ENCODE measurements at regions not wholly inside any gene's neighbourhood (a gene's known extent, or its start where the extent isn't known, plus 50 kb on each side); places are given as distances from the start of the nearest gene placed in this dataset.

DNA sequence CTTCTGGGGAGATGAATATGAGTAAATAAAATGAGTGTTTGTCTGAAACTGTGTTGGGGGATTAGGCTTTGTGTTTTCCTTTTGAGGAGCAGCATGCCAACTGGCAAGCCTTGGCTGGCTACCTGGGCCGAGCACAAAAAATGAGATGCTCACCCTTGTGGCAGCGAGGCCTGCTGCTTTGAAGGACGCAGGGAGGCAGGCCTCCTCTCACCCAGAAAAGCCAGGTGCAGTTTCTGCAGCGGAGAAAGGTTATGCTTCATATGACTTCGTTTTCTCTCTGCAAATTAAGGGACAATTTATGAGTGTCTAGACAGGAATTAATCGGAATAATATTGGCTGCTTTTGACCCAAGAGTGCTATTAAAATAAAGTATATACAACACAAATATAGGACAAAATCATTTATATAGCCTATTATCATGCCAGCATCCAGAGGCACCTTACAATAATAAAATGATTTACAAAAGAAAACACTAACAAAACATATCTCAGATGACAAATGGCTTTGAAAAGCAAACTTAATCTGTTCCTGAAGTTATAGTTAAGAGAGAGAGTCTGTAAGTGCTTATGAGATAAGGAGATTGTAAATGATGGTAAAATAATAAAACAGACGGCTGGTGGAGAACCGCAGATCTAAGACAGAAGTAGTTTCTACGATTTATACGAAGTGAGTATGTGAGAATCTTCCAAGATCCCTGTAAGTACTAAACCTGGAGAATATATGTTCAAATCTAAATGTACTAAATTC, 682.8 kb upstream of the NR2F2 start:
- no peak for TF ChIP-seq POLR2AphosphoS5 (IDR thresholded peaks at IDR 0.05)
- TF ChIP-seq POLR2A (IDR thresholded peaks at IDR 0.05) = no peak
